ENCODE measurements at regions not wholly inside any gene's neighbourhood (a gene's known extent, or its start where the extent isn't known, plus 50 kb on each side); places are given as distances from the start of the nearest gene placed in this dataset.

- Mint-ChIP-seq H3K36me3 (ENCODE audit: low read depth, unreplicated experiment) (no peaks in the 10 kb centered on the region), H3K27ac (ENCODE audit: unreplicated experiment) (no peak overlapping the region), H3K9me3 (ENCODE audit: unreplicated experiment) (no peaks in the 10 kb centered on the region), H3K4me3 (ENCODE audit: unreplicated experiment) (no peak overlapping the region), H3K27me3 (ENCODE audit: low read depth, unreplicated experiment) (no peaks in the 10 kb centered on the region), H3K4me1 (ENCODE audit: low read depth, unreplicated experiment) (no peaks in the 10 kb centered on the region)
- DNase-seq (ENCODE audit: low read depth) = no peak
- H3K79me2 ChIP-seq (ENCODE audit: insufficient read depth, low read length) = no peaks in the 10 kb centered on the region
- no peaks in the 10 kb centered on the region for H3K4me1 ChIP-seq (ENCODE audit: insufficient read depth, low read length)
- TF ChIP-seq CTCF (IDR thresholded peaks at IDR 0.05; ENCODE audit: insufficient read depth, low read depth, low read length) (no peak), EZH2 (IDR thresholded peaks at IDR 0.05; ENCODE audit: insufficient read depth, low read length) (no peak)
- no peak overlapping the region for H3K27ac ChIP-seq (ENCODE audit: low read depth, low read length)
- H3K4me3 ChIP-seq (ENCODE audit: insufficient read depth, low read depth, low read length) = no peak overlapping the region
- no peaks in the 10 kb centered on the region for H4K20me1 ChIP-seq (ENCODE audit: insufficient read depth, low read length)
- no peak for FAIRE-seq
- no peaks in the 10 kb centered on the region for H3K36me3 ChIP-seq (ENCODE audit: insufficient read depth, low read length)
- H3K9me3 ChIP-seq (ENCODE audit: insufficient read depth, low read depth, low read length) = no peaks in the 10 kb centered on the region
- H2AFZ ChIP-seq (ENCODE audit: low read depth, low read length) = no peak overlapping the region
- no peaks in the 10 kb centered on the region for H3K27me3 ChIP-seq (ENCODE audit: insufficient read depth, low read length)
- H3K9ac ChIP-seq (ENCODE audit: low read length) = no peak overlapping the region
- H3K4me2 ChIP-seq (ENCODE audit: low read length) = no peak overlapping the region
Measured at GRCh38 chr2:136715146-136715545, 50.2 kb upstream of the THSD7B start.

GRCh38 chr2:136714452-136714951 is 50.8 kb upstream of the THSD7B start:
- Histone ChIP-seq H3K9ac (ENCODE audit: low read length) (no peak overlapping the region), H3K4me2 (ENCODE audit: low read length) (no peak overlapping the region), H3K79me2 (ENCODE audit: insufficient read depth, low read length) (no peaks in the 10 kb centered on the region), H3K36me3 (ENCODE audit: insufficient read depth, low read length) (no peaks in the 10 kb centered on the region), H3K9me3 (ENCODE audit: insufficient read depth, low read depth, low read length) (no peaks in the 10 kb centered on the region), H2AFZ (ENCODE audit: low read depth, low read length) (no peak overlapping the region), H3K4me1 (ENCODE audit: insufficient read depth, low read length) (no peaks in the 10 kb centered on the region), H4K20me1 (ENCODE audit: insufficient read depth, low read length) (no peaks in the 10 kb centered on the region), H3K27me3 (ENCODE audit: insufficient read depth, low read length) (no peaks in the 10 kb centered on the region), H3K4me3 (ENCODE audit: insufficient read depth, low read depth, low read length) (no peak overlapping the region), H3K27ac (ENCODE audit: low read depth, low read length) (no peak overlapping the region)
- no peak for FAIRE-seq
- DNase-seq (ENCODE audit: low read depth) = no peak
- TF ChIP-seq EZH2 (IDR thresholded peaks at IDR 0.05; ENCODE audit: insufficient read depth, low read length) (no peak), CTCF (IDR thresholded peaks at IDR 0.05; ENCODE audit: insufficient read depth, low read depth, low read length) (no peak)
- no peaks in the 10 kb centered on the region for H3K36me3 Mint-ChIP-seq (ENCODE audit: low read depth, unreplicated experiment)
- no peaks in the 10 kb centered on the region for H3K9me3 Mint-ChIP-seq (ENCODE audit: unreplicated experiment)
- H3K4me3 Mint-ChIP-seq (ENCODE audit: unreplicated experiment) = no peak overlapping the region
- no peaks in the 10 kb centered on the region for H3K27me3 Mint-ChIP-seq (ENCODE audit: low read depth, unreplicated experiment)
- H3K4me1 Mint-ChIP-seq (ENCODE audit: low read depth, unreplicated experiment) = no peaks in the 10 kb centered on the region
- no peak overlapping the region for H3K27ac Mint-ChIP-seq (ENCODE audit: unreplicated experiment)

- Histone ChIP-seq H3K9me3 (ENCODE audit: insufficient read depth, low read depth, low read length) (no peaks in the 10 kb centered on the region), H3K4me3 (ENCODE audit: insufficient read depth, low read depth, low read length) (no peak overlapping the region), H3K27ac (ENCODE audit: low read depth, low read length) (no peak overlapping the region), H3K4me2 (ENCODE audit: low read length) (no peak overlapping the region), H3K27me3 (ENCODE audit: insufficient read depth, low read length) (no peaks in the 10 kb centered on the region), H3K9ac (ENCODE audit: low read length) (no peak overlapping the region), H3K36me3 (ENCODE audit: insufficient read depth, low read length) (no peaks in the 10 kb centered on the region), H4K20me1 (ENCODE audit: insufficient read depth, low read length) (no peaks in the 10 kb centered on the region), H3K4me1 (ENCODE audit: insufficient read depth, low read length) (no peaks in the 10 kb centered on the region), H3K79me2 (ENCODE audit: insufficient read depth, low read length) (no peaks in the 10 kb centered on the region), H2AFZ (ENCODE audit: low read depth, low read length) (no peak overlapping the region)
- DNase-seq (ENCODE audit: low read depth) (no peak), FAIRE-seq (no peak)
- no peaks in the 10 kb centered on the region for H3K36me3 Mint-ChIP-seq (ENCODE audit: low read depth, unreplicated experiment)
- H3K27ac Mint-ChIP-seq (ENCODE audit: unreplicated experiment) = no peak overlapping the region
- no peaks in the 10 kb centered on the region for H3K27me3 Mint-ChIP-seq (ENCODE audit: low read depth, unreplicated experiment)
- TF ChIP-seq EZH2 (IDR thresholded peaks at IDR 0.05; ENCODE audit: insufficient read depth, low read length) (no peak), CTCF (IDR thresholded peaks at IDR 0.05; ENCODE audit: insufficient read depth, low read depth, low read length) (no peak)
- H3K4me1 Mint-ChIP-seq (ENCODE audit: low read depth, unreplicated experiment) = no peaks in the 10 kb centered on the region
- no peak overlapping the region for H3K4me3 Mint-ChIP-seq (ENCODE audit: unreplicated experiment)
- no peaks in the 10 kb centered on the region for H3K9me3 Mint-ChIP-seq (ENCODE audit: unreplicated experiment)
Measured at GRCh38 chr2:136713739-136714138, 51.6 kb upstream of the THSD7B start.
